Right lobe of liver (tissue), 6 donors: ENCODE measurements at regions not wholly inside any gene's neighbourhood (a gene's known extent, or its start where the extent isn't known, plus 50 kb on each side); places are given as distances from the start of the nearest gene placed in this dataset.

ENCODE experiments used
- ATAC-seq, 4 donors: fragments of 200-7000 bp; cut with Tn5 transposase; one replicate each; pipeline ENCODE4 v1.9.1; 2020; ENCODE audit warnings: mild to moderate bottlenecking in 4 of 4, moderate library complexity in 4 of 4
- DNase-seq, 3 donors: peaks; one replicate each; pipeline ENCODE4 v3.0.0-alpha.2; 2020
- H3K27ac ChIP-seq, 3 donors: fragments of 200-600 bp; one replicate each; pipeline ENCODE4 v1.8.0; 2022
- H3K27me3 ChIP-seq, 2 donors: fragments of 200-600 bp; one replicate each; pipeline ENCODE4 v1.8.0; 2022
- H3K36me3 ChIP-seq, 4 donors: fragments of 200-600 bp; sonication (generic) in 1 of 4; one replicate each; pipeline versions ENCODE4 v1.5.1 to v1.8.0; 2017 to 2022; ENCODE audit warnings: control low read depth in 1 of 4
- H3K4me1 ChIP-seq, 4 donors: fragments of 200-600 bp; sonication (generic) in 1 of 4; one replicate each; pipeline versions ENCODE4 v1.5.1 to v1.8.0; 2017 to 2022; ENCODE audit warnings: control low read depth in 1 of 4
- H3K4me3 ChIP-seq, 3 donors: fragments of 200-600 bp; one replicate each; pipeline ENCODE4 v1.8.0; 2022
- H3K9me3 ChIP-seq, 4 donors: fragments of 200-600 bp; sonication (generic) in 1 of 4; one replicate each; pipeline versions ENCODE4 v1.5.1 to v1.8.0; 2017 to 2022; ENCODE audit warnings: control low read depth in 1 of 4
- CTCF ChIP-seq, 4 donors: fragments of 200-600 bp in 3 of 4; fragments of 450-650 bp in 1 of 4; IDR thresholded peaks; one replicate each; pipeline versions ENCODE4 v1.5.1 to v1.8.0; 2016 to 2022; ENCODE audit warnings: antibody characterized with exemption in 4 of 4, mild to moderate bottlenecking in 2 of 4
- POLR2A ChIP-seq: fragments of 450-650 bp; IDR thresholded peaks from one replicate; pipeline ENCODE4 v1.6.1; 2017; ENCODE audit warnings: antibody characterized with exemption, mild to moderate bottlenecking
- WGBS: methylation state at CpG from one replicate; pipeline ENCODE4 v1.1.6; 2018; ENCODE audit warnings: low coverage, low lambda C conversion rate; ENCODE audit not compliant: insufficient coverage; ENCODE audit errors: missing lambda C conversion rate; 5-methylcytosine and 5-hydroxymethylcytosine counted together
- intact Hi-C, 2 donors: fragments of 100-400 bp; cut with DNase I; formaldehyde crosslinking; loops; one replicate each; pipeline versions ENCODE4 v1.11.2 to v1.14.1; 2022
- donor health status: DM: no; HTN: yes; CAD: no.
- donor health status: DM: no; HTN: no; CAD: no.
- donor health status: DM: no; HTN: no; CAD: no.
- donor health status: DM: no; HTN: yes; CAD: no.
- donor health status: DM: no; HTN: yes; CAD: no.

GRCh38 chr21:28832013-28832714, 160.5 kb downstream of the LTN1 start:
- Histone ChIP-seq H3K4me3 (no peak overlapping the region), H3K4me1 (no peaks in the 10 kb centered on the region), H3K27me3 (no peaks in the 10 kb centered on the region), H3K27ac (no peak overlapping the region), H3K36me3 (no peaks in the 10 kb centered on the region), H3K9me3 (no peaks in the 10 kb centered on the region)
- ATAC-seq (peak in 3 of 4 donors; percentile 26 to 46 (median 29)), DNase-seq (no peak)
- WGBS = 63% methylated on average over 1 of the region's 1 CpG
- intact Hi-C loops = no loop called here
- TF ChIP-seq POLR2A (no peak), CTCF (IDR thresholded peaks at IDR 0.05) (no peak)

GRCh38 chr21:28828981-28829380, 163.7 kb downstream of the LTN1 start:
- no peaks in the 10 kb centered on the region for H3K27me3 ChIP-seq
- DNase-seq (no peak), ATAC-seq (no peak)
- WGBS = 75% methylated on average over 1 of the region's 1 CpG
- no peaks in the 10 kb centered on the region for H3K9me3 ChIP-seq
- no peaks in the 10 kb centered on the region for H3K4me1 ChIP-seq
- no peak overlapping the region for H3K4me3 ChIP-seq
- intact Hi-C loops = no loop called here
- TF ChIP-seq CTCF (IDR thresholded peaks at IDR 0.05) (no peak), POLR2A (no peak)
- no peak overlapping the region for H3K27ac ChIP-seq
- H3K36me3 ChIP-seq = no peaks in the 10 kb centered on the region

- Histone ChIP-seq H3K36me3 (no peaks in the 10 kb centered on the region), H3K4me1 (peaks cover 0 to 2% (median 0%) of the 10 kb centered on the region in 4 donors), H3K9me3 (no peaks in the 10 kb centered on the region), H3K27me3 (no peaks in the 10 kb centered on the region), H3K4me3 (no peak overlapping the region), H3K27ac (no peak overlapping the region)
- intact Hi-C loops = no loop called here
- no peak for DNase-seq
- no peak for TF ChIP-seq CTCF (IDR thresholded peaks at IDR 0.05)
- TF ChIP-seq POLR2A = no peak
- WGBS = 83% methylated on average over 3 of the region's 3 CpGs
- ATAC-seq = no peak
These were observed 164.7 kb downstream of the LTN1 start for GRCh38 chr21:28828021-28828420.

- Histone ChIP-seq H3K36me3 (no peaks in the 10 kb centered on the region), H3K27ac (no peak overlapping the region), H3K27me3 (no peaks in the 10 kb centered on the region), H3K9me3 (no peaks in the 10 kb centered on the region), H3K4me3 (no peak overlapping the region), H3K4me1 (peaks cover 0 to 8% (median 0%) of the 10 kb centered on the region in 4 donors)
- no peak for ATAC-seq
- TF ChIP-seq POLR2A (no peak), CTCF (IDR thresholded peaks at IDR 0.05) (no peak)
- intact Hi-C loops = no loop called here
- WGBS = 17% methylated on average over 1 of the region's 1 CpG
- no peak for DNase-seq
These were observed 165.3 kb downstream of the LTN1 start for GRCh38 chr21:28827422-28827821.
